NB4 (cell line): ENCODE measurements at regions not wholly inside any gene's neighbourhood (a gene's known extent, or its start where the extent isn't known, plus 50 kb on each side); places are given as distances from the start of the nearest gene placed in this dataset.
A peak's percentile ranks its signal among the peaks of the same experiment; 100 is the strongest.

Experiments
- DNase-seq: peaks from one replicate; pipeline ENCODE4 v3.0.0; 2010; ENCODE audit warnings: low read depth
- H3K4me3 ChIP-seq: one replicate; pipeline ENCODE4 v1.5.1; 2011; ENCODE audit warnings: mild to moderate bottlenecking, low read depth, low read length, moderate library complexity
- CTCF ChIP-seq: IDR thresholded peaks from one replicate; pipeline ENCODE4 v1.5.1; 2012; ENCODE audit warnings: low read depth, low read length
- MAX ChIP-seq: IDR thresholded peaks from 2 replicates; pipeline ENCODE4 v1.6.1; 2011; ENCODE audit warnings: low read depth, low read length
- MYC ChIP-seq: IDR thresholded peaks from 2 replicates; pipeline ENCODE4 v1.6.1; 2011; ENCODE audit warnings: low read depth, low read length
- POLR2A ChIP-seq: IDR thresholded peaks from 2 replicates; pipeline ENCODE4 v1.6.1; 2011; ENCODE audit warnings: mild to moderate bottlenecking; ENCODE audit not compliant: insufficient read length; ENCODE audit errors: extremely low read depth

GRCh38 chr1:193486671-193487229 lies 300.3 kb upstream of the B3GALT2 start:
- DNase-seq: no peak
- TF ChIP-seq MAX: no peak
- TF ChIP-seq CTCF: no peak
- no peak for TF ChIP-seq MYC
- TF ChIP-seq POLR2A: no peak
- H3K4me3 ChIP-seq: no peak overlapping the region

- no peak for DNase-seq
- H3K4me3 ChIP-seq: no peak overlapping the region
- no peak for TF ChIP-seq POLR2A
- TF ChIP-seq CTCF: no peak
- TF ChIP-seq MYC: no peak
- TF ChIP-seq MAX: no peak
Observed at GRCh38 chr1:193480755-193481154, 294.3 kb upstream of the B3GALT2 start.

- peak; percentile 13 for DNase-seq
- H3K4me3 ChIP-seq: no peak overlapping the region
- TF ChIP-seq MYC: no peak
- no peak for TF ChIP-seq CTCF
- no peak for TF ChIP-seq MAX
- TF ChIP-seq POLR2A: no peak
Observed at GRCh38 chr1:193479187-193479586, 292.8 kb upstream of the B3GALT2 start.

- no peak for TF ChIP-seq POLR2A
- TF ChIP-seq CTCF: no peak
- no peak for TF ChIP-seq MAX
- no peak for TF ChIP-seq MYC
- no peak for DNase-seq
- no peak overlapping the region for H3K4me3 ChIP-seq
Observed at GRCh38 chr1:193476748-193477147, 290.3 kb upstream of the B3GALT2 start.

- TF ChIP-seq CTCF (no peak), MAX (no peak), MYC (no peak), POLR2A (no peak)
- DNase-seq: no peak
- no peak overlapping the region for H3K4me3 ChIP-seq
Observed at GRCh38 chr1:193473932-193474331, 287.5 kb upstream of the B3GALT2 start.
